AML-193 (cell line): ENCODE measurements at regions not wholly inside any gene's neighbourhood (a gene's known extent, or its start where the extent isn't known, plus 50 kb on each side); places are given as distances from the start of the nearest gene placed in this dataset.
"Not testable (repeated sequence)": the region's sequence is repeated elsewhere in the genome, so short reads cannot be mapped to it uniquely, and the experiment has no call there.

Experiments used
- DNase-seq, 2 experiments: peaks; one replicate each; lab custom pipeline; 2025; lab: John Stamatoyannopoulos, UW

DNA sequence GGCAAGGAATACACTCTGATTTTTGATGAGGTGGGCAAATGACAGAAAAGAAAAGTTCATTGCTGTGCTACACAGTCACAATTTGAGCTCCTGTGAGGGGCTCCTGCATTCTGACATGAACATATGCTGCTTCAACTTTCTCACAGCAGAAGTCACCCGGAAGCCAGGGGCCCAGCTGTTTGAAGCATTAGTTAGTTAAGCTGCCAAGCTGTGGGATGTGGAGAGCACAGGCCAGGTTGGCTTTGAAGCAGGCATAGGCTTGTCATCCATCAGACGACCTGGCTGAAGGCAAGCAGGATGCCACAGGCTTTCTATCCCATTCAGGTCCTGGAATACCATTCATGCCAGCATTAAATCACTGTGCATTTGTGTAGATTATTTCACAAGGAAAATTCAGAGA lies 63.1 kb downstream of the MTNR1B start:
- DNase-seq, result no peak

- no peak for DNase-seq
Observed at GRCh38 chr11:93033093-93033492, 63.6 kb downstream of the MTNR1B start.

DNA sequence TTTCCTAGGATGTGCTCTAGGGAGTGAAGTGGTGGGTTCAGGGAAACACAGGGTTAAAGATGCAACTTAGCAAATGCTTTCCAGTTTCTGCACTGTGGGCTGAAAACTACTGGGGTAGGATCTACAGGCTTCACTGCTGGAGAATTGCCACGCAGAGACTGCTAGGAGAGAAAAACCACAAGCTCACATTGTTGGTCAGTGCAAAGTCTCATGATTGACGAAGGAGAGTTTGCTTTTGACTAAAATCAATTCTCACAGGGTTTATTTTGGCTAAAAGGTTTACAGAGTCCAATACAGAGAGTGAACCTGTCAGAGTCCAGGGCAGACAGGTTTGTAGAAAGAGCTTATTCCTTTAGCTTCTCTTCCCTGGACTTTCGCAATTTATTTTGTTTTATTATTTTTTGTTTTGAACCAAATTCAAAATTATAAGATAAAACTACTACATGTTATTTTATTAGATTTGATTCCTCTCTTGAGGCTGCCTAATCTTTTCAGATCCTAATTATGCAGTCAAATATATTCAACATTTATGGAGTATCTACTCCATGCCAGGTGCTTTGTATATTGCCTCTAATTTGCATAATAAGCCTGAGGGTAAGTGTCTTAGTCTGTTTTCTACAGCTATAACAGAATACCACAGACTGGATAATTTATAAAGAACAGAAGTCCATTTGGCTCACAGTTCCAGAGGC lies 64.7 kb downstream of the MTNR1B start:
- DNase-seq, result no peak

GRCh38 chr11:93034723-93035039 lies 65.2 kb downstream of the MTNR1B start:
- DNase-seq, result no peak

DNA sequence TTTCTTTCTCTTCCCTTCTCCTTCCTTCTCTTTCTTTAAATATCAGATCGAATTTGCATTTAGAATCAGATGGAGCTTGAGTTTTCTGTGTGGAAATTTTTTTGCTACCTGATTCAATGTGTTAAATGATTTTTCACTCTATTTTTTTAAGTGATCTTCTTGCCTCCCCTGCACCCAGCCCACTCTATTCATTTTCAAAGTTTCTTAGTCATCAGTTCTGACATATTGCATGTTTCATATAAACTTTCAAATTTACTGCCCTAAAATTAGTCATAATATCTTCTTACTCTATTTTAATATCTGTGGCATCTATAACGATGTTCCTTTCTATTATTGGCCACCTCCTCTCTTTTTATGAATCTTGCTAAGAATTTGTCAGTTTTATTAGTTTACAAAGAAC lies 69.1 kb downstream of the MTNR1B start:
- DNase-seq, result no peak

DNA sequence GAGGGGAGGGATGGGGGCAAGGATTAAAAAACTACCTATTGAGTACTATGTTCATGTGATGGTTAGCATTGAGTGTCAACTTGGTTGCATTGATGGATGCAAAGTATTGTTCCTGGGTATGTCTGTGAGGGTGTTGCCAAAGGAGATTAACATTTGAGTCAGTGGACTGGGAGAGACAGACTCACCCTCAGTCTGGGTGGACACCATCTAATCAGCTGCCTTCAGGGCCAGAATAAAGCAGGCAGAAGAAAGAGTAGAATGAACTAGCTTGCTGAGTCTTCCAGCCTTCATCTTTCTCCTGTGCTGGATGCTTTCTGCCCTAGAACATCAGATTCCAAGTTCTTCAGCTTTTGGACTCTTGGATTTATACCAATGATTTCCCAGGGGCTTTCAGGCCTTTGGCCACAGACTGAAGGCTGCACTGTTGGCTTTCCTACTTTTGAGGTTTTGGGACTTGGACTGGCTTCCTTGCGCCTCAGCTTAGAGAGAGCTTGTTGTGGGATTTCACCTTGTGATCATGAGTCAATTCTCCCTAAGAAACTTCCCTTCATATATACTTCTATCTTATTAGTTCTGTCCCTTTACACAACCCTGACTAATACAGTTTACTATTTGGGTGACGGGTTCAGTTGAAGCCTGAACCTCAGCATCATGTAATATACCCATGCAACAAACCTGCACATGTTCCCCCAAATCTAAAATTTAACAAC lies 70.2 kb downstream of the MTNR1B start:
- no peak for DNase-seq

DNA sequence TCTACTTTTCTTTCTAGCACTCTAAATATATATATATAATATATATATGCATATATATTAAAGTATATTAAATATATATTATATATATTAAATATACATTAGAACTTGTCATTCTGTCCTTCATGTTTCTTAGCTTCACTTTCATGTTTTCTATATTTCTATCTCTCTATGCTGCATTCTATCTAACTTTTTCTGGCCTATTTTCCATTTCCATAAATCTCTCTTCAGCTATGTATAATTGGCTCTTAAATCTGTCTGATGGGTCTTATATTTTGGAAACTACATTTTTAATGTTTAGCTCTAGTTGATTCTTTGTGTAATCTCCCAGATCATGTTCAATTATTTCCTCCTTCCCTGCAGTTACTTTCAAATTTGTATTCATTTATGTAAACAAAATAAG lies 72.2 kb downstream of the MTNR1B start:
- no peak for DNase-seq

DNA sequence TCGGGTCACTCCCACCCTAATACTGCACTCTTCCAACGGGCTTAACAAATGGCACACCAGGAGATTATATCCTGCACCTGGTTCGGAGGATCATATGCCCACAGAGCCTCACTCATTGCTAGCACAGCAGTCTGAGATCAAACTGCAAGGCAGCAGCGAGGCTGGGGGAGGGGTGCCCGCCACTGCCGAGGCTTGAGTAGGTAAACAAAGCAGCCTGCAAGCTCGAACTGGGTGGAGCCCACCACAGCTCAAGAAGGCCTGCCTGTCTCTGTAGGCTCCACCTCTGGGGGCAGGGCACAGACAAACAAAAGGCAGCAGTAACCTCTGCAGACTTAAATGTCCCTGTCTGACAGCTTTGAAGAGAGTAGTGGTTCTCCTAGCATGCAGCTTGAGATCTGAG lies 73.7 kb downstream of the MTNR1B start:
- DNase-seq, result not testable (repeated sequence)

DNA sequence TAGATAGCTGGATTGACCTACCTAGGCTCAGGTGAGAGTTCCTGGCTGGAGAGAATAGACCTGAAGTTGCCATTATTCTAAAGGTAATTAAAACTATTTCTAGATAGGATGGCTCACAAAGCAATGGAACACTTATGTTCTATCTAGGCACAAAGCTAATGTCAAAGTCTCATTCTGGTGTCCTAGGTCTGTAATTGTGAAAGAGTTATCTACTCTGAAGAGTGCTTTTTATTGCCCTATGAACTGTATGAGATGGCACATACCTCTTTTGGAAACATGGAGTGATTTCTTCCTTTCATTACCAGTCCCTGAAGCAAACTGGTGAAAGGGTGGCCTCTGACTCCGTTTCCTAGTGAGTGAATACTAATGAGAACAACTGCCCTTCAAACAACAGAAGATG lies 80.3 kb downstream of the MTNR1B start:
- DNase-seq, result no peak

GRCh38 chr11:93051186-93051585 lies 81.7 kb downstream of the MTNR1B start:
- no peak for DNase-seq

DNA sequence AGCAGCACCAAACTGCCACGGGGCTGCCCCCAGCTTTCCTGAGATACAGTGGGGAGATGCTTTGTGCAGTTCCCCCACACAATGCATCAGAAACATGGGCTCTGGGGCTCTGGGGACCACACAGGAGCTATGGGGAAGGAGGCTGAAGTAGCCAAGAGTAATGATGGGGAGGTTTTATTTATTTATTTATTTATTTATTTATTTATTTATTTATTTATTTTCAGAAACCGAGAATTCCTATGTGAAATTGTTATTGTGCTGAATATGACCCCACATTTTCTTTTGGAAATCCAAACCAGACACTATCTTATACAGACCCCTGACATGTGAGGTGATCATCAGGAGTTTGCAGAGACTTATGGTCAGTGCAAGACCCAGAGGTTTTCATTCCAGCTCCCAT lies 84.4 kb downstream of the MTNR1B start:
- DNase-seq, result no peak

DNA sequence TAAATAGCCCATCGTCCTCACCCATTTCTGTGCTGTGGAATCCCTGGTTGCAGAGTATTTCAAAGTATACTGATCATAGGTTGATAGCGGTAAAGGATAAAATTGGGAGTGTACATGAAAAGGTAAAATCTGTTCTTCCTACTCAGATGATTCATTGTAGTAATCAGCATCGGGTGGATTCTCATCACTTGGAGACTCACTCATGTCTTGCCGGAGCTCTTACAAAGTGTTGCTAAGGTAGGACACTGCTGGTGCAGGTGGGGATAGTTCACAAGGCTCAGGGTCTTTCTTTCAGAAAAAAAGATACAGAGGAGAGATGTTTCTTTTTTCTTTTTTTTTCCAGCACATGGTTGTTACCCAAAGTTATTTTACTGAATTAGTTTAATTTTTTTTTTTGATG lies 84.8 kb downstream of the MTNR1B start:
- no peak for DNase-seq

DNA sequence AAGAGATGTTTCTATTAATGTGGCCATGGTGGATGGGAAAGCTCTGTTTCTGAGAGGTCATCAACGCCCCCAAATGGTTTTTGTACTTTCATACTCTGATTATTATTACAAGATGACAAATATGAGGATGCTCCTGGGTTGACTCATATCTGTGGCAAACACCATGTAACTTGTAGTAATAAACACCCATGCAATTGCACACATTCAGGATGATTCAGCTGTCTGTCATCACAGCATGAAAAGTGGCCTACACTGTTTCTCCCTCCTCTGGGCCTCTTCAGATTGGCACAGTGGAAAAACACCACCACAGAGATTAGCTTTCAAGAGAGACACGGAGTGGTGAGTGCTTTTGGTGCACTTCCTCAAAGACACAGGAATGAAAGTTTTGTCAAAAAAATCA lies 85.4 kb downstream of the MTNR1B start:
- no peak for DNase-seq

DNA sequence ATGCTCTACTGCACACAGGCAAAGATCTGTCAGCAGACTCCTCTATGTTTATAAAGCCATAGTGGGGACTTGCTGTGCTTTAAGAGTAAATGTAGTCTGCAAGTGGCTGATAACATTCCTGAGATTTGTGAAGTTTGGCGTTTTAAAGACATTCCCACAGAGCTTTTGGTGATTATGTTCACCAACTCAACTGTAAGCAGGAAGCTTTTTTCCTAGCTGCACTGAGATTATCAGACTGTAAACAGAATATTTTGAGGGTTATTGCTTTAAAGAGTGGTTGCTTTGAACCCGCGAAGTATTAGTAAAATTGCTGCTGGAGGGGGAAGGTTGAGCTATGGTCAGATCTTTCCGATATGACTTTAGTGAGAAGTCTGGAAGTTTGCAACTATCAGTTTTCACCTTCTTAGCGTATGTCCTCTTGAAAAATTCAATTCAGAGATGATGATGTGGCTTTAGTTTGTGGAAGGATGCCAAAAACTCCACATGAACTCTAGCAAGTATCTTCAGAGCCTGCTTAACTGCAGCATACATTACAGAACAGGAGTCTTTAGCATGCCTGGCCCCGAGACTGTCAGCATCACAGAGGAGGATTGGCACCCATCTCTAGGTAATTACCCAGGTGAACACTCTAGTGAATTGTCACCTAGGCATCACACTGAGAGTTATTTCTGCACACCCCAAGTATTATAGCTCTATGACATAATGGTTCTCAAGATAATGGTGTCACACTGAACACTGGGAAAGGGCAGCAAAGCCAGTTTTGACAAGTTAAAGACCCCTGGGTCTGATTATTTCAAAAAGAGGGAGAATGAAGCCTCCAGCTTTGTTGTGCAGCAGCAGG lies 89.9 kb downstream of the MTNR1B start:
- no peak for DNase-seq

DNA sequence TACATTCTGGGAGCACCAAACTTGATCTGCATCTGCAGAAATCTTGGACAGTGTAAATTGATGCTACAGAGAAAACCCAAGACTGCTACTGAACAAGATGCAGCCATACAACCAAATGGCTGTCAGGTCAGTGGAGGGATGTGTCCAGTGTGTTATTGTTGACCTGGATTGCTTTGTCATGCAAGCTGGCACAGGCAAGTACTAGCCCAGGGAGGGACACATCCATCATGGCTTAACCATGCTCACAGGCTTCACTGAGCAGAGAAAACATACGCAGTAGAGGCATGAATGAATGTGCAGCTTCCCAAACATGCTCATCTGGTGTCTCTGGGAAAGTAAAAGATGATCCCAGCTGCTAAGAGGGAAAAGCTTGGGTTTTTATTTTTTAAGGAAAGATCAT lies 93.6 kb downstream of the MTNR1B start:
- DNase-seq, result no peak

GRCh38 chr11:93065074-93065674 lies 95.7 kb downstream of the MTNR1B start:
- DNase-seq, result not testable (repeated sequence)

DNA sequence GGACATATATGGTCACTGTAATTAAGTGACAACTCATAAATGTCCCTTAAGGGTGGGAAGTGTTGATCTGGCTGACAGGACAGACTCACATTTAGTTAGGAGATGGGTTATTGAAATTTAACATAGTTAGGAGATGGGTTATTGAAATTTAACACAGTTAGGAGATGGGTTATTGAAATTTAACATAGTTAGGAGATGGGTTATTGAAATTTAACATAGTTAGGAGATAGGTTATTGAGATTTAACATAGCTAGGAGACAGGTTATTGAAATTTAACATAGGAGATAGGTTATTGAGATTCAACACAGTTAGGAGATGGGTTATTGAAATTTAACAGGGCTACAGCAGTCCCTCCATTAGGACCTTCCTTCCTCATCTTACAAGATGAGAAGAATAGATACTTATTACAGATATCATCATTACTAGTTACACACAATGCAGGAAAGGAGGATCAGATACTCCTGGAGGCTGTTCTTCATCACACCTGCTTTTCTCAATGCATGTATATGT lies 98.5 kb downstream of the MTNR1B start:
- DNase-seq, result no peak

DNA sequence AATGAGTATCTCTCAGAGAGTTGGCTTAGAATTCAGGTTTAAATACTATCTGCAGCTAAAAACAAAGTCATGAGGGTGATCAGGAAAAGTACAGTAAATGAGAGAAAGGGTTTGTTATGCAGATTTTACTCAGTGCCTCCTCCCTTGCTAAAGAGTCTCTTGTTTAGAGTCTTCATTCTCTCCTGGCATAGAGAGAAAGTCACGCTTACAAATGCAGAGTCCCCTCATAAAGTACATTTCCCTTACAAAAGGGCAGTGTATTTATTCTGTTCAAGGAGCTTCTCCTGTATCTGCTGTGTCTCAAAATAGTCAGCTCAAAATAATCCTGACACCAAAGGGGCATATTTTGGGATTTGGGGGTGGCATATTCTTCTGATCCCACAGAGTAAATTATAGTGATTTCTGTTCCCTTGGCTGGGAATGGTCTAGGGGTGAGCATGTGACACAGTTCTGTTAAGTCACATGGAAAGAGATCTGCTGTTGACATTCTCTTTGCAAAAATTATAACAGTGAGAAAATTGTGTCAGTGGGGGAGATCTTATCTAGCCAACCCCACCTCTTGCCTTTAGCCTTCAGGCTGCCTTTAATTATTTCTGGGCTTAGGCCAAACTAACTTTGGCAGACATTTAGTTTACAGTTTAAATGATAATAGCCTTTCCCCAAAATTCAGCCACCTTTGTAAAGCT lies 102.9 kb downstream of the MTNR1B start:
- DNase-seq, result no peak

- DNase-seq, result no peak
Observed at GRCh38 chr11:93073026-93073425, 103.6 kb downstream of the MTNR1B start.

- no peak for DNase-seq
Observed at GRCh38 chr11:93073508-93074280, 104.2 kb downstream of the MTNR1B start.

GRCh38 chr11:93074352-93074751 lies 104.9 kb downstream of the MTNR1B start:
- DNase-seq, result no peak
